HEK293 (cell line): ENCODE measurements at regions not wholly inside any gene's neighbourhood (a gene's known extent, or its start where the extent isn't known, plus 50 kb on each side); places are given as distances from the start of the nearest gene placed in this dataset.
"Not testable (repeated sequence)": the region's sequence is repeated elsewhere in the genome, so short reads cannot be mapped to it uniquely, and the experiment has no call there.

Source experiments
- CTCF ChIA-PET: fragments of 350-600 bp; formaldehyde crosslinking; extraction: SDS; loops from one replicate; lab custom pipeline; 2021; ENCODE audit warnings: antibody characterized with exemption; lab: Yijun Ruan, JAX
- POLR2A ChIA-PET: fragments of 300-600 bp; formaldehyde crosslinking; extraction: SDS; loops from one replicate; lab custom pipeline; 2020; ENCODE audit warnings: antibody characterized with exemption, inconsistent platforms; lab: Yijun Ruan, JAX
- H3K27ac ChIP-seq: fragments of 200-500 bp; sonication (Bioruptor generic); 2 replicates; pipeline ENCODE4 v1.5.1; 2014; ENCODE audit warnings: low read depth, low read length, control low read depth, inconsistent platforms; ENCODE audit errors: extremely low read depth
- H3K36me3 ChIP-seq, 2 experiments: fragments of 200-500 bp in 1 of 2; sonication (Bioruptor generic) in 1 of 2; 1 replicate in 1 of 2; 2 replicates in 1 of 2; pipeline ENCODE4 v1.5.1; 2014 to 2017; ENCODE audit warnings: inconsistent platforms in 2 of 2, low read length in 2 of 2; ENCODE audit not compliant: control insufficient read depth in 2 of 2, insufficient read depth in 1 of 2
- H3K4me1 ChIP-seq: fragments of 200-500 bp; sonication (Bioruptor generic); 2 replicates; pipeline ENCODE4 v1.5.1; 2014; ENCODE audit warnings: mild to moderate bottlenecking, low read length, inconsistent platforms; ENCODE audit not compliant: control insufficient read depth, insufficient read depth
- H3K4me3 ChIP-seq: 2 replicates; pipeline ENCODE4 v1.5.1; 2011; ENCODE audit warnings: low read depth, mild to moderate bottlenecking, control low read depth, low read length, moderate library complexity
- H3K9me3 ChIP-seq: fragments of 200-500 bp; sonication (Bioruptor generic); 2 replicates; pipeline ENCODE4 v1.5.1; 2014; ENCODE audit warnings: low read depth, low read length, inconsistent platforms; ENCODE audit not compliant: control insufficient read depth, insufficient read depth
- BCL11A ChIP-seq: fragments of 450-650 bp; formaldehyde crosslinking; IDR thresholded peaks from 2 replicates; pipeline ENCODE4 v1.5.1; 2016; ENCODE audit warnings: low read depth, missing biosample characterization, missing genetic modification characterization
- GLI2 ChIP-seq: fragments of 450-650 bp; formaldehyde crosslinking; IDR thresholded peaks from 2 replicates; pipeline ENCODE4; 2017; ENCODE audit warnings: missing biosample characterization, missing genetic modification characterization, low read depth, borderline replicate concordance
- SCRT2 ChIP-seq: fragments of 450-650 bp; formaldehyde crosslinking; IDR thresholded peaks from 2 replicates; pipeline ENCODE4 v1.5.1; 2016; ENCODE audit warnings: missing biosample characterization, missing genetic modification characterization
- ZBTB21 ChIP-seq: fragments of 450-650 bp; formaldehyde crosslinking; IDR thresholded peaks from 2 replicates; pipeline ENCODE4 v1.5.1; 2017; ENCODE audit warnings: missing biosample characterization, missing genetic modification characterization
- ZFHX2 ChIP-seq: fragments of 450-650 bp; formaldehyde crosslinking; conservative IDR thresholded peaks from 2 replicates; pipeline ENCODE4 v1.5.1; 2016; ENCODE audit warnings: missing biosample characterization, missing genetic modification characterization
- ZNF114 ChIP-seq: fragments of 450-650 bp; formaldehyde crosslinking; IDR thresholded peaks from 2 replicates; pipeline ENCODE4 v1.5.0; 2017; ENCODE audit warnings: missing biosample characterization, missing genetic modification characterization
- ZNF133 ChIP-seq: fragments of 450-650 bp; formaldehyde crosslinking; IDR thresholded peaks from 2 replicates; pipeline ENCODE4 v1.5.1; 2016; ENCODE audit warnings: missing biosample characterization, missing genetic modification characterization
- ZNF223 ChIP-seq: fragments of 450-650 bp; formaldehyde crosslinking; IDR thresholded peaks from 2 replicates; pipeline ENCODE4 v1.5.1; 2016; ENCODE audit warnings: missing biosample characterization, missing genetic modification characterization
- ZNF23 ChIP-seq: fragments of 450-650 bp; formaldehyde crosslinking; IDR thresholded peaks from 2 replicates; pipeline ENCODE4 v1.5.1; 2016; ENCODE audit warnings: missing biosample characterization, missing genetic modification characterization, borderline replicate concordance
- ZNF248 ChIP-seq: fragments of 450-650 bp; formaldehyde crosslinking; IDR thresholded peaks from 2 replicates; pipeline ENCODE4 v1.5.1; 2017; ENCODE audit warnings: missing biosample characterization, missing genetic modification characterization
- ZNF324 ChIP-seq: fragments of 450-650 bp; formaldehyde crosslinking; IDR thresholded peaks from 2 replicates; pipeline ENCODE4 v1.5.1; 2016; ENCODE audit warnings: missing biosample characterization, missing genetic modification characterization
- ZNF350 ChIP-seq: fragments of 450-650 bp; formaldehyde crosslinking; IDR thresholded peaks from 2 replicates; pipeline ENCODE4 v1.5.0; 2017; ENCODE audit warnings: missing biosample characterization, mild to moderate bottlenecking, missing genetic modification characterization
- ZNF549 ChIP-seq: fragments of 450-650 bp; IDR thresholded peaks from 2 replicates; pipeline ENCODE4 v1.5.1; 2018; ENCODE audit warnings: missing biosample characterization, missing genetic modification characterization, mild to moderate bottlenecking, inconsistent platforms, moderate library complexity
- ZNF777 ChIP-seq: fragments of 450-650 bp; formaldehyde crosslinking; IDR thresholded peaks from 2 replicates; pipeline ENCODE4 v1.5.1; 2017; ENCODE audit warnings: missing biosample characterization, missing genetic modification characterization, borderline replicate concordance
- ZSCAN23 ChIP-seq: fragments of 450-650 bp; formaldehyde crosslinking; IDR thresholded peaks from 2 replicates; pipeline ENCODE4 v1.5.1; 2016; ENCODE audit warnings: missing biosample characterization, missing genetic modification characterization
- TF ChIP-seq, protein P1 (sequence below): fragments of 450-650 bp; formaldehyde crosslinking; IDR thresholded peaks from 2 replicates; pipeline ENCODE4 v1.5.1; 2016; ENCODE audit warnings: missing biosample characterization, missing genetic modification characterization, borderline replicate concordance
- TF ChIP-seq, protein P2 (sequence below): fragments of 450-650 bp; formaldehyde crosslinking; IDR thresholded peaks from 2 replicates; pipeline ENCODE4 v1.5.1; 2016; ENCODE audit warnings: missing biosample characterization, missing genetic modification characterization
- TF ChIP-seq, protein P3 (sequence below): fragments of 450-650 bp; formaldehyde crosslinking; IDR thresholded peaks from 2 replicates; pipeline ENCODE4 v1.5.1; 2016; ENCODE audit warnings: missing biosample characterization, missing genetic modification characterization

DNA sequence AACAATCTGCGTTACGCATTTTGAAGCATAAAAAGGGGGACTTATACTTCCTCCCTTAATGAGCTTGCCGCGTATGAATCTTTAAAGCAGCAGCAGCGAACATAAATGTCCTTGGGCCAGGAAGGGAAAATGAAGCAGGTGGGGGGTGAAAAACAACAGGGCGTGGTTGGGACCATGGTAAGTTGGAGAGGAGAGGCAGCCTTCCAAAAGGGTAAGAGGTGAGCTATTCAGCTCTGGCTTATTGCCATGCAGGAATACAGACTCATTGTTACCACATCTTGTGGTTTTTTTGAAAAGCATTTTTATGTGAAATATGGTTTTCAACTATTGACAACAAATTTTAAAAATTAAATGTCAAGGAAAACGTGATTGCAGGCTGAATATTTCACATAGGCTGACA lies 710.7 kb upstream of the FAM241A start (continued):
- TF ChIP-seq, protein P1, sequence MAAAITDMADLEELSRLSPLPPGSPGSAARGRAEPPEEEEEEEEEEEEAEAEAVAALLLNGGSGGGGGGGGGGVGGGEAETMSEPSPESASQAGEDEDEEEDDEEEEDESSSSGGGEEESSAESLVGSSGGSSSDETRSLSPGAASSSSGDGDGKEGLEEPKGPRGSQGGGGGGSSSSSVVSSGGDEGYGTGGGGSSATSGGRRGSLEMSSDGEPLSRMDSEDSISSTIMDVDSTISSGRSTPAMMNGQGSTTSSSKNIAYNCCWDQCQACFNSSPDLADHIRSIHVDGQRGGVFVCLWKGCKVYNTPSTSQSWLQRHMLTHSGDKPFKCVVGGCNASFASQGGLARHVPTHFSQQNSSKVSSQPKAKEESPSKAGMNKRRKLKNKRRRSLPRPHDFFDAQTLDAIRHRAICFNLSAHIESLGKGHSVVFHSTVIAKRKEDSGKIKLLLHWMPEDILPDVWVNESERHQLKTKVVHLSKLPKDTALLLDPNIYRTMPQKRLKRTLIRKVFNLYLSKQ (tag by site-specific recombination) = no peak
- no peak for TF ChIP-seq ZSCAN23 (tag by site-specific recombination)

DNA sequence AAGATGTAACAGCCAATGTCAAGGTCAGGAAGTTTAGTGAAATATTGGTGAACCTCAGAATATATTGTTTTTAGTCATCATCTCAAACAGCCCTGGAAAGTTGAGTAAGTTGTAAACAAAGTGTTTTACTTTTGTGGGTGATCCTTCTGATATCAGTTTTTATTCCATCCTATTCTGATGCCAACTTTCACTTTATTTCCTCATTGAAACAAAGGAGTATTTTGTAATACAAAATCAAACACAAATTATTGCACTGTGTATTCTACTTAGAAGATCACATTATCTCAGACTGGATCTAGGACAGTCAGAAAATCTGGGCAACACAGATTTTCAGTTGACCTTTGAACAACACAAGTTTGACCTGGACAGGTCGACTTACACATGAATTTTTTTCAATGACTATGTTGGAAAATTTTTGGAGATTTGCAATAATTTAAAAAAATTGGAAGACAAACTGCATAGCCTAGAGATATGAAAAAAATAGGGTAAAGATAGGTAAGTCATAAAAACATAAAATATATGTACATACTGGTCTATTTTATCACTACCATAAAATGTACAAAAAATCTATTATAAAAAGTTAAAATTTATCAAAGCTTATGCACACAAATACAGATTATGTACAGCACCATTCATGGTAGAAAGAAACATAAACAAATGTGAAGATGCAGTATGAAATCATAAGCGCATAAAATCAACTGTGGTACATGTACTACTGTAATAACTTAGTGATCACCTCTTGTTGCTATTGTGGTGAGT lies 709.1 kb upstream of the FAM241A start:
- no peak for TF ChIP-seq ZNF324 (tag by site-specific recombination)
- no peak for TF ChIP-seq ZNF114
- TF ChIP-seq SCRT2 (tag by site-specific recombination) = no peak
- CTCF ChIA-PET = no interaction called here
- Histone ChIP-seq H3K4me1 (no peaks in the 10 kb centered on the region), H3K36me3 (no peaks in the 10 kb centered on the region), H3K9me3 (no peaks in the 10 kb centered on the region), H3K27ac (no peak overlapping the region), H3K4me3 (no peak overlapping the region)
- POLR2A ChIA-PET = no interaction called here

DNA sequence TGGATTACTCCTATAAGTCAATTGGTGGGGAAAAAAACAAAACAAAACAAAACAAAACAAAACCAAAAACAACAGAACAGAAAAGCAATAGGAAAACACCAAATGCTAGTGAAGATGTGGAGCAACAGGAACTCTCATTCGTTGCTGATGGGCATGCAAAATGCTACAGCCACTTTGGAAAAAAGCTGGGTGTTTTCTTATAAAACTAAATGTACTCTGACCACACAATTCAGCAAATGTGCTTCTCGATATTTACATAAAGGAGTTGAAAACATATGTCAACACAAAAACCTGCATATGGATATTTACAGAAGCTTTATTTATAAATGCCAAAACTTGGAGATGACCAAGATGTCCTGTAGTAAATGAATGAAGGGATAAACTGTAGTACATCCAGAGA lies 703.6 kb upstream of the FAM241A start:
- H3K9me3 ChIP-seq = no peaks in the 10 kb centered on the region
- CTCF ChIA-PET = no interaction called here
- H3K4me1 ChIP-seq = no peaks in the 10 kb centered on the region
- no peak overlapping the region for H3K27ac ChIP-seq
- no peak overlapping the region for H3K4me3 ChIP-seq
- TF ChIP-seq, protein P2, sequence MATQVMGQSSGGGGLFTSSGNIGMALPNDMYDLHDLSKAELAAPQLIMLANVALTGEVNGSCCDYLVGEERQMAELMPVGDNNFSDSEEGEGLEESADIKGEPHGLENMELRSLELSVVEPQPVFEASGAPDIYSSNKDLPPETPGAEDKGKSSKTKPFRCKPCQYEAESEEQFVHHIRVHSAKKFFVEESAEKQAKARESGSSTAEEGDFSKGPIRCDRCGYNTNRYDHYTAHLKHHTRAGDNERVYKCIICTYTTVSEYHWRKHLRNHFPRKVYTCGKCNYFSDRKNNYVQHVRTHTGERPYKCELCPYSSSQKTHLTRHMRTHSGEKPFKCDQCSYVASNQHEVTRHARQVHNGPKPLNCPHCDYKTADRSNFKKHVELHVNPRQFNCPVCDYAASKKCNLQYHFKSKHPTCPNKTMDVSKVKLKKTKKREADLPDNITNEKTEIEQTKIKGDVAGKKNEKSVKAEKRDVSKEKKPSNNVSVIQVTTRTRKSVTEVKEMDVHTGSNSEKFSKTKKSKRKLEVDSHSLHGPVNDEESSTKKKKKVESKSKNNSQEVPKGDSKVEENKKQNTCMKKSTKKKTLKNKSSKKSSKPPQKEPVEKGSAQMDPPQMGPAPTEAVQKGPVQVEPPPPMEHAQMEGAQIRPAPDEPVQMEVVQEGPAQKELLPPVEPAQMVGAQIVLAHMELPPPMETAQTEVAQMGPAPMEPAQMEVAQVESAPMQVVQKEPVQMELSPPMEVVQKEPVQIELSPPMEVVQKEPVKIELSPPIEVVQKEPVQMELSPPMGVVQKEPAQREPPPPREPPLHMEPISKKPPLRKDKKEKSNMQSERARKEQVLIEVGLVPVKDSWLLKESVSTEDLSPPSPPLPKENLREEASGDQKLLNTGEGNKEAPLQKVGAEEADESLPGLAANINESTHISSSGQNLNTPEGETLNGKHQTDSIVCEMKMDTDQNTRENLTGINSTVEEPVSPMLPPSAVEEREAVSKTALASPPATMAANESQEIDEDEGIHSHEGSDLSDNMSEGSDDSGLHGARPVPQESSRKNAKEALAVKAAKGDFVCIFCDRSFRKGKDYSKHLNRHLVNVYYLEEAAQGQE (tag by site-specific recombination) = no peak
- TF ChIP-seq ZNF133 (tag by site-specific recombination) = no peak
- no peak for TF ChIP-seq ZFHX2 (tag by site-specific recombination)
- TF ChIP-seq, all 188 proteins: peak for 0
- POLR2A ChIA-PET = no interaction called here
- no peaks in the 10 kb centered on the region for H3K36me3 ChIP-seq

DNA sequence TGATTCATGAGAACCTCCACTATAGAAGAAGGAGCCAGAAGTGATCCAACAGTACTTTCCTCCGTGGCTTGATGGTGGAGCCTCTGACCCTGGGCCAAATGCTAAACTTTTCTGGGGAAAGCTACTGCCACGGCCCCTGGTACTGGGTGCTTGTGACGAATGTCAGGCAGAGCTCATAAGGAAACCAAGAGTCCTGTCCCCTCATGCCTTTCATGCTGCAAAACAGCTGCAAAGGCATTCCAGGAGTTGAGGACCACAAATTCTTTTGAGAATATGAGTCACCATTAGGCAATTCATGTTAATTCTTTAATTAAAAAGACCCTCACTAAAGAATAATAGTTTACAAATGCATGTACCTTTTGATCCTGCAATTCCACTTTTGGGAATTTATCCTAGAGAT lies 700.4 kb upstream of the FAM241A start:
- CTCF ChIA-PET, H3K36me3 ChIP-seq: not testable (repeated sequence)

DNA sequence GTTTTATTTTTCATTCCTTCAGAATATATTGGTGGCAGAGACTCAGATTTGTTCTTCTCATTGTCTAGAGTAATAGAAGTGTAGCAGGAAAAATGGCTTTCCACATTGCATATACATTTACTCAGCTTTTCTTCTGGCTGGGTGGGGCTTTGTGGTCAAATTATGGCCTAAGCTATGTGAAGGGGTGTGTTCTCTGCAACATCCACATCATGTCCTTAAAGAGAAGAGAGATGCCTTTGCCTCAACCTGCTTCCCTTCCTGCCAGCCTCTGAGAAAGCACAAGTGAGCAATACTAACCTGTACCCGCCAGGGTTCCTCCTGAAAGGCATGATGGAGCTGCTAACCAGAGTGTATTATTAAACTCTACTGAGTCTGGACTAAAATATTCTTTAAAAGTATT lies 695.6 kb upstream of the FAM241A start:
- CTCF ChIA-PET = no interaction called here
- Histone ChIP-seq H3K27ac (no peak overlapping the region), H3K4me1 (no peaks in the 10 kb centered on the region), H3K4me3 (no peak overlapping the region), H3K36me3 (no peaks in the 10 kb centered on the region), H3K9me3 (no peaks in the 10 kb centered on the region)
- POLR2A ChIA-PET = no interaction called here
- TF ChIP-seq ZNF350 (tag by site-specific recombination) (no peak), ZBTB21 (tag by site-specific recombination) (no peak), ZNF23 (tag by site-specific recombination) (no peak), ZNF549 (tag by site-specific recombination) (no peak), BCL11A (tag by site-specific recombination) (no peak), GLI2 (tag by site-specific recombination) (no peak), ZNF777 (no peak), ZNF248 (tag by site-specific recombination) (no peak), ZNF223 (tag by site-specific recombination) (no peak)
- TF ChIP-seq, protein P3, sequence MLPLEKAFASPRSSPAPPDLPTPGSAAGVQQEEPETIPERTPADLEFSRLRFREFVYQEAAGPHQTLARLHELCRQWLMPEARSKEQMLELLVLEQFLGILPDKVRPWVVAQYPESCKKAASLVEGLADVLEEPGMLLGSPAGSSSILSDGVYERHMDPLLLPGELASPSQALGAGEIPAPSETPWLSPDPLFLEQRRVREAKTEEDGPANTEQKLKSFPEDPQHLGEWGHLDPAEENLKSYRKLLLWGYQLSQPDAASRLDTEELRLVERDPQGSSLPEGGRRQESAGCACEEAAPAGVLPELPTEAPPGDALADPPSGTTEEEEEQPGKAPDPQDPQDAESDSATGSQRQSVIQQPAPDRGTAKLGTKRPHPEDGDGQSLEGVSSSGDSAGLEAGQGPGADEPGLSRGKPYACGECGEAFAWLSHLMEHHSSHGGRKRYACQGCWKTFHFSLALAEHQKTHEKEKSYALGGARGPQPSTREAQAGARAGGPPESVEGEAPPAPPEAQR (tag by site-specific recombination) = no peak

More for the DNA sequence above, 700.4 kb upstream of the FAM241A start:
- H3K27ac ChIP-seq, H3K4me1 ChIP-seq, H3K9me3 ChIP-seq, POLR2A ChIA-PET, H3K4me3 ChIP-seq: not testable (repeated sequence)
